ENCODE measurements at regions not wholly inside any gene's neighbourhood (a gene's known extent, or its start where the extent isn't known, plus 50 kb on each side); places are given as distances from the start of the nearest gene placed in this dataset.
"Not testable (repeated sequence)": the region's sequence is repeated elsewhere in the genome, so short reads cannot be mapped to it uniquely, and the experiment has no call there.

DNA sequence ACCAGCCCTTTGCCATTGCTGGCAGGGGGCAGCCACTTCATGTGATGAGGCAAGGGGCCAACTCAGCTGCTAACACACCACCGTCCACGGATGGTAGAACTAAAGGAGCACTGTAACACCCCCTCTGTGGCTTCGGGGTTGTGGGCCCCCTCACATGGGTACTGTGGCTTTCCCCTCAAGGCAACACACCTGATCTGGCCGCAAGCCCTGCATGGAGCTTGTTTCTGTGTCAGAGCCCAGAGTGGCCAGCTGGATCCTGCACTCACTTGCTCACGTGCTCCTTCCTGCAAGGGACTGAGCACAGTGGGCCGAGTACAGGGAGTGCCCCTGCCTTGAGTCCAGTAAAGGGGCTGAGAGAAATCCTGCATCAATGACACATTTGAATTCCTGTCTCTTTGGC, 507.4 kb upstream of the SMC2 start:
- ChIA-PET POLR2A (no interaction called here), CTCF (ENCODE audit: unreplicated experiment) (no interaction called here)
- Histone ChIP-seq H3K27ac (ENCODE audit: low read depth, low read length, poor library complexity, severe bottlenecking) (no peak overlapping the region), H3K79me2 (ENCODE audit: insufficient read depth, low read depth, low read length) (no peaks in the 10 kb centered on the region), H3K36me3 (ENCODE audit: insufficient read depth, low read length) (no peaks in the 10 kb centered on the region), H3K9me2 (ENCODE audit: insufficient read depth, low read length) (no peaks in the 10 kb centered on the region), H4K20me1 (ENCODE audit: insufficient read depth, low read length) (no peaks in the 10 kb centered on the region), H3K4me1 (ENCODE audit: insufficient read depth, low read length, poor library complexity, severe bottlenecking) (no peaks in the 10 kb centered on the region), H3K4me3 (ENCODE audit: low read depth, low read length, poor library complexity, severe bottlenecking) (no peak overlapping the region), H2AFZ (ENCODE audit: low read length) (no peak overlapping the region), H3K4me2 (ENCODE audit: low read length) (no peak overlapping the region), H3K9me3 (ENCODE audit: low read length) (no peaks in the 10 kb centered on the region)
- TF ChIP-seq EZH2phosphoT487 (IDR thresholded peaks at IDR 0.05; ENCODE audit: borderline replicate concordance, low read depth, low read length): no peak
- TF ChIP-seq, protein P1, sequence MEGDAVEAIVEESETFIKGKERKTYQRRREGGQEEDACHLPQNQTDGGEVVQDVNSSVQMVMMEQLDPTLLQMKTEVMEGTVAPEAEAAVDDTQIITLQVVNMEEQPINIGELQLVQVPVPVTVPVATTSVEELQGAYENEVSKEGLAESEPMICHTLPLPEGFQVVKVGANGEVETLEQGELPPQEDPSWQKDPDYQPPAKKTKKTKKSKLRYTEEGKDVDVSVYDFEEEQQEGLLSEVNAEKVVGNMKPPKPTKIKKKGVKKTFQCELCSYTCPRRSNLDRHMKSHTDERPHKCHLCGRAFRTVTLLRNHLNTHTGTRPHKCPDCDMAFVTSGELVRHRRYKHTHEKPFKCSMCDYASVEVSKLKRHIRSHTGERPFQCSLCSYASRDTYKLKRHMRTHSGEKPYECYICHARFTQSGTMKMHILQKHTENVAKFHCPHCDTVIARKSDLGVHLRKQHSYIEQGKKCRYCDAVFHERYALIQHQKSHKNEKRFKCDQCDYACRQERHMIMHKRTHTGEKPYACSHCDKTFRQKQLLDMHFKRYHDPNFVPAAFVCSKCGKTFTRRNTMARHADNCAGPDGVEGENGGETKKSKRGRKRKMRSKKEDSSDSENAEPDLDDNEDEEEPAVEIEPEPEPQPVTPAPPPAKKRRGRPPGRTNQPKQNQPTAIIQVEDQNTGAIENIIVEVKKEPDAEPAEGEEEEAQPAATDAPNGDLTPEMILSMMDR (conservative IDR thresholded peaks at IDR 0.05; ENCODE audit: low read length): no peak
- DNase-seq (ENCODE audit: low spot score): no peak
- intact Hi-C loops (cut with micrococcal nuclease; ENCODE audit: unreplicated experiment): no loop called here
- no TSS peak for BruUV-seq (replicated peaks)

DNA sequence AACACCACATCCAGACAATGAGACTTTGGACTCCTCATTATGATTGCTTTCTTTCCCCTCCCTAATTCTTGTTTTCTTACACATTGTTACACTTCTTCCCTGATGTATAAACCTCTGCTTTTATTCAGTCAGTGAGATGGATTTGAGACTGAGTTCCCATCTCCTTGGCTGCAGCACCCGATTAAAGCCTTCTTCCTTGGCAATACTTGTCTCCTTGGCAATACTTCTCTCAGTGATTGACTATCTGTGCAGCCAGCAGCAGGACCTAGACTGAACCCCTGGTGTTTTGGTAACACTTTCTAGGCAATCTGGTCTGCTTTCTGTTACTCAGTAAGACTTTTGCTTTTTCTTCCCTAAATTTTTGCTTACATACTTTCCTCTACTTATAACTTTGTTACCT, 492.8 kb upstream of the SMC2 start:
- no peak for DNase-seq (ENCODE audit: low spot score)
- ChIA-PET POLR2A (no interaction called here), CTCF (ENCODE audit: unreplicated experiment) (no interaction called here)
- Histone ChIP-seq H3K4me2 (ENCODE audit: low read length) (no peak overlapping the region), H3K4me3 (ENCODE audit: low read depth, low read length, poor library complexity, severe bottlenecking) (no peak overlapping the region), H3K36me3 (ENCODE audit: insufficient read depth, low read length) (no peaks in the 10 kb centered on the region), H4K20me1 (ENCODE audit: insufficient read depth, low read length) (no peaks in the 10 kb centered on the region), H3K79me2 (ENCODE audit: insufficient read depth, low read depth, low read length) (no peaks in the 10 kb centered on the region), H3K27ac (ENCODE audit: low read depth, low read length, poor library complexity, severe bottlenecking) (no peak overlapping the region), H3K4me1 (ENCODE audit: insufficient read depth, low read length, poor library complexity, severe bottlenecking) (no peaks in the 10 kb centered on the region), H3K9me2 (ENCODE audit: insufficient read depth, low read length) (no peaks in the 10 kb centered on the region), H3K9me3 (ENCODE audit: low read length) (0 out of 2 replicates have a peak, but pooled peaks cover 3% of the 10 kb centered on the region), H2AFZ (ENCODE audit: low read length) (no peak overlapping the region)
- intact Hi-C loops (cut with micrococcal nuclease; ENCODE audit: unreplicated experiment): no loop called here
- TF ChIP-seq, protein P1 (conservative IDR thresholded peaks at IDR 0.05; ENCODE audit: low read length): no peak
- no peak for TF ChIP-seq EZH2phosphoT487 (IDR thresholded peaks at IDR 0.05; ENCODE audit: borderline replicate concordance, low read depth, low read length)
- no TSS peak for BruUV-seq (replicated peaks)

DNA sequence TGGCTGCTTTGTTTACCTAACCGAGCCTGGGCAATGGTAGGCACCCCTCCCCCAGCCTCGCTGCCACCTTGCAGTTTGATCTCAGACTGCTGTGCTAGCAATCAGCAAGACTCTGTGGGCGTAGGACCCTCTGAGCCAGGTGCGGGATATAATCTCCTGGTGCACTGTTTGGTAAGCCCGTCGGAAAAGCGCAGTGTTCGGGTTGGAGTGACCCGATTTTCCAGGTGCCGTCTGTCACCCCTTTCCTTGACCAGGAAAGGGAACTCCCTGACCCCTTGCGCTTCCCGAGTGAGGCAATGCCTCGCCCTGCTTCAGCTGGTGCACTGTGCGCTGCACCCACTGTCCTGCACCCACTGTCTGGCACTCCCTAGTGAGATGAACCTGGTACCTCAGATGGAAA, 482.2 kb upstream of the SMC2 start:
- H3K36me3 ChIP-seq (ENCODE audit: insufficient read depth, low read length); intact Hi-C loops (cut with micrococcal nuclease; ENCODE audit: unreplicated experiment); H3K4me3 ChIP-seq (ENCODE audit: low read depth, low read length, poor library complexity, severe bottlenecking); H3K4me2 ChIP-seq (ENCODE audit: low read length); H3K9me2 ChIP-seq (ENCODE audit: insufficient read depth, low read length); CTCF ChIA-PET (ENCODE audit: unreplicated experiment); H4K20me1 ChIP-seq (ENCODE audit: insufficient read depth, low read length); H3K79me2 ChIP-seq (ENCODE audit: insufficient read depth, low read depth, low read length); BruUV-seq (replicated peaks); H3K9me3 ChIP-seq (ENCODE audit: low read length); H3K27ac ChIP-seq (ENCODE audit: low read depth, low read length, poor library complexity, severe bottlenecking); H3K4me1 ChIP-seq (ENCODE audit: insufficient read depth, low read length, poor library complexity, severe bottlenecking); POLR2A ChIA-PET; H2AFZ ChIP-seq (ENCODE audit: low read length); DNase-seq (ENCODE audit: low spot score): not testable (repeated sequence)

Data from OCI-LY7 (cell line).